ENCODE measurements at regions not wholly inside any gene's neighbourhood (a gene's known extent, or its start where the extent isn't known, plus 50 kb on each side); places are given as distances from the start of the nearest gene placed in this dataset.
"Not testable (repeated sequence)": the region's sequence is repeated elsewhere in the genome, so short reads cannot be mapped to it uniquely, and the experiment has no call there.

GRCh38 chr1:60692031-60692430, 390.3 kb upstream of the NFIA start:
- Histone ChIP-seq H3K27ac (ENCODE audit: low read depth, low read length) (no peak overlapping the region), H3K9me3 (ENCODE audit: control insufficient read depth, insufficient read depth, low read length) (peaks cover 5% of the 10 kb centered on the region), H3K4me3 (ENCODE audit: low read depth, low read length) (no peak overlapping the region), H3K4me1 (ENCODE audit: control insufficient read depth, insufficient read depth, low read length) (peaks cover 3% of the 10 kb centered on the region), H3K36me3 (ENCODE audit: control insufficient read depth, insufficient read depth, low read length) (no peaks in the 10 kb centered on the region), H3K27me3 (ENCODE audit: control insufficient read depth, insufficient read depth, low read length) (no peaks in the 10 kb centered on the region)
- no peak for DNase-seq (ENCODE audit: low read depth in 4 of 6, low spot score in 6 of 6)

DNA sequence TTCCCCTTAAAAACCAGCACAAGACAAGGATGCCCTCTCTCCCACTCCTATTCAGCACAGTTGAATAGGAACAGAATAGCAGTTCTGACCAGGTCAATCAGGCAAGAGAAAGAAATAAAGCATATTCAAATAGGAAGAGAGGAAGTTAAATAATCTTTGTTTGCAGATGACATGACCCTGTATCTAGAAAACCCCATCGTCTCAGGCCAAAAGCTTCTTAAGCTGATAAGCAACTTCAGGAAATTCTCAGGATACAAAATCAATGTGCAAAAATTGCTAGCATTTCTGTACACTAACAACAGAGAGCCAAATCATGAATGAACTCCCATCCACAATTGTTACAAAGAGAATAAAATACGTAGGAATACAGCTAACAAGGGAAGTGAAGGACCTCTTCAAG, 394.1 kb upstream of the NFIA start:
- H3K27me3 ChIP-seq (ENCODE audit: control insufficient read depth, insufficient read depth, low read length); H3K4me3 ChIP-seq (ENCODE audit: low read depth, low read length); H3K27ac ChIP-seq (ENCODE audit: low read depth, low read length); H3K9me3 ChIP-seq (ENCODE audit: control insufficient read depth, insufficient read depth, low read length); H3K4me1 ChIP-seq (ENCODE audit: control insufficient read depth, insufficient read depth, low read length); H3K36me3 ChIP-seq (ENCODE audit: control insufficient read depth, insufficient read depth, low read length); DNase-seq (ENCODE audit: low read depth in 4 of 6, low spot score in 6 of 6): not testable (repeated sequence)
- whole genome bisulfite sequencing (ENCODE audit: insufficient coverage), result no CpG with 5 or more reads among the region's 2 CpGs

- Histone ChIP-seq H3K9me3 (ENCODE audit: control insufficient read depth, insufficient read depth, low read length) (peaks cover 3% of the 10 kb centered on the region), H3K27ac (ENCODE audit: low read depth, low read length) (no peak overlapping the region), H3K4me1 (ENCODE audit: control insufficient read depth, insufficient read depth, low read length) (no peaks in the 10 kb centered on the region), H3K27me3 (ENCODE audit: control insufficient read depth, insufficient read depth, low read length) (no peaks in the 10 kb centered on the region), H3K4me3 (ENCODE audit: low read depth, low read length) (no peak overlapping the region), H3K36me3 (ENCODE audit: control insufficient read depth, insufficient read depth, low read length) (no peaks in the 10 kb centered on the region)
- DNase-seq (ENCODE audit: low read depth in 4 of 6, low spot score in 6 of 6), result no peak
- 91% methylated on average over 1 of the region's 2 CpGs for WGBS (ENCODE audit: insufficient coverage)
Measured at GRCh38 chr1:60681095-60681860, 401.1 kb upstream of the NFIA start.

GRCh38 chr1:60679524-60680375, 402.6 kb upstream of the NFIA start:
- H3K27ac ChIP-seq (ENCODE audit: low read depth, low read length), result no peak overlapping the region
- WGBS (ENCODE audit: insufficient coverage), result 44% methylated on average over 4 of the region's 7 CpGs
- no peaks in the 10 kb centered on the region for H3K4me1 ChIP-seq (ENCODE audit: control insufficient read depth, insufficient read depth, low read length)
- no peak overlapping the region for H3K4me3 ChIP-seq (ENCODE audit: low read depth, low read length)
- no peaks in the 10 kb centered on the region for H3K9me3 ChIP-seq (ENCODE audit: control insufficient read depth, insufficient read depth, low read length)
- H3K36me3 ChIP-seq (ENCODE audit: control insufficient read depth, insufficient read depth, low read length), result no peaks in the 10 kb centered on the region
- H3K27me3 ChIP-seq (ENCODE audit: control insufficient read depth, insufficient read depth, low read length), result no peaks in the 10 kb centered on the region
- peak in 1 of 6 donors; percentile 64 for DNase-seq (ENCODE audit: low read depth in 4 of 6, low spot score in 6 of 6)

GRCh38 chr1:60678802-60679201, 403.6 kb upstream of the NFIA start:
- Histone ChIP-seq H3K4me1 (ENCODE audit: control insufficient read depth, insufficient read depth, low read length) (no peaks in the 10 kb centered on the region), H3K36me3 (ENCODE audit: control insufficient read depth, insufficient read depth, low read length) (no peaks in the 10 kb centered on the region), H3K27me3 (ENCODE audit: control insufficient read depth, insufficient read depth, low read length) (no peaks in the 10 kb centered on the region), H3K9me3 (ENCODE audit: control insufficient read depth, insufficient read depth, low read length) (no peaks in the 10 kb centered on the region), H3K27ac (ENCODE audit: low read depth, low read length) (no peak overlapping the region), H3K4me3 (ENCODE audit: low read depth, low read length) (no peak overlapping the region)
- 100% methylated on average over 1 of the region's 2 CpGs for WGBS (ENCODE audit: insufficient coverage)
- DNase-seq (ENCODE audit: low read depth in 4 of 6, low spot score in 6 of 6), result no peak

DNA sequence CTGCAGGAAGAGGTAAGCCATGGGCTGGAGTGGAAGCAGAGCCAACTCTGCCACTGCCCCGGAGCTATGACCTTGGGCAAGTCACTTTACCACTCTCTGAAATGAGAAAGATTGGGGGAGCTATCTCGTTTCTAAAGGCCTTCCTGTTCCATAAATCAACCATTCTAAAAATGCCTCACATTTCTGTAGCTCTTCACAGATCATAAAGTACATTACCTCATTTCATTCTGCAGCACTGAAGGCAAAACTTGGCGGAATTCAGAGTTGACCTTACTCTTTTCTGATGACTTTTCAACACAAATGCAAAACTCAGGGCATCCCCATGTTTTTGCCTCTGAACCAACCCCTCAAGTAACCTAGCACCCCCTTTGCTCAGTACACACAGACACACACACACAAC, 404.0 kb upstream of the NFIA start:
- Histone ChIP-seq H3K9me3 (ENCODE audit: control insufficient read depth, insufficient read depth, low read length) (no peaks in the 10 kb centered on the region), H3K4me3 (ENCODE audit: low read depth, low read length) (no peak overlapping the region), H3K27ac (ENCODE audit: low read depth, low read length) (no peak overlapping the region), H3K4me1 (ENCODE audit: control insufficient read depth, insufficient read depth, low read length) (no peaks in the 10 kb centered on the region), H3K27me3 (ENCODE audit: control insufficient read depth, insufficient read depth, low read length) (no peaks in the 10 kb centered on the region), H3K36me3 (ENCODE audit: control insufficient read depth, insufficient read depth, low read length) (no peaks in the 10 kb centered on the region)
- DNase-seq (ENCODE audit: low read depth in 4 of 6, low spot score in 6 of 6), result no peak
- WGBS (ENCODE audit: insufficient coverage), result 75% methylated on average over 2 of the region's 3 CpGs

DNA sequence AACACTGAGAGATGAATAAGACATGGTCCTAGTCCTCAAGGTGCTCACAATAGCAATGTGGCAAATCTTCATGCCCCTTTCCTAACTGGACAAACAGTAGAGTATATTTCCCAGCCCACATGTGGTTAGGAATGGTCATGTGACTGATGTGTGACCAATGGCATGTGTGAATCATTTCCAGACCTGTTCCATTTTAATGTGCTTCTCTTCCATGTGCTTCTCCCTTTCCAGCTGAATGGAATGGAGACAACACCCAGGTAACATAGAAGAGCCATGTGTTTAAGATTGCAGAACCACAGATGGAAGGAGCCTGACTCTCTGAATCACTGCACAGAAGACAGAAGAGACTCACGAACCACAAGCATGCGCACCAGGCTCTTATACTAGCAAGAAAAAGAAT, 409.9 kb upstream of the NFIA start:
- no peak overlapping the region for H3K27ac ChIP-seq (ENCODE audit: low read depth, low read length)
- H3K4me3 ChIP-seq (ENCODE audit: low read depth, low read length), result no peak overlapping the region
- no CpG with 5 or more reads among the region's 2 CpGs for WGBS (ENCODE audit: insufficient coverage)
- H3K27me3 ChIP-seq (ENCODE audit: control insufficient read depth, insufficient read depth, low read length), result no peaks in the 10 kb centered on the region
- H3K36me3 ChIP-seq (ENCODE audit: control insufficient read depth, insufficient read depth, low read length), result no peaks in the 10 kb centered on the region
- H3K9me3 ChIP-seq (ENCODE audit: control insufficient read depth, insufficient read depth, low read length), result no peaks in the 10 kb centered on the region
- DNase-seq (ENCODE audit: low read depth in 4 of 6, low spot score in 6 of 6), result no peak
- H3K4me1 ChIP-seq (ENCODE audit: control insufficient read depth, insufficient read depth, low read length), result no peaks in the 10 kb centered on the region

- 100% methylated on average over 1 of the region's 4 CpGs for WGBS (ENCODE audit: insufficient coverage)
- DNase-seq (ENCODE audit: low read depth in 4 of 6, low spot score in 6 of 6), result peak in 1 of 6 donors; percentile 71
- H3K4me3 ChIP-seq (ENCODE audit: low read depth, low read length), result no peak overlapping the region
- no peaks in the 10 kb centered on the region for H3K36me3 ChIP-seq (ENCODE audit: control insufficient read depth, insufficient read depth, low read length)
- H3K27ac ChIP-seq (ENCODE audit: low read depth, low read length), result no peak overlapping the region
- H3K4me1 ChIP-seq (ENCODE audit: control insufficient read depth, insufficient read depth, low read length), result no peaks in the 10 kb centered on the region
- H3K9me3 ChIP-seq (ENCODE audit: control insufficient read depth, insufficient read depth, low read length), result no peaks in the 10 kb centered on the region
- no peaks in the 10 kb centered on the region for H3K27me3 ChIP-seq (ENCODE audit: control insufficient read depth, insufficient read depth, low read length)
Measured at GRCh38 chr1:60670302-60670701, 412.1 kb upstream of the NFIA start.

GRCh38 chr1:60668585-60668984, 413.8 kb upstream of the NFIA start:
- DNase-seq (ENCODE audit: low read depth in 4 of 6, low spot score in 6 of 6), result peak in 3 of 6 donors; percentile 15 to 54 (median 34)
- Histone ChIP-seq H3K36me3 (ENCODE audit: control insufficient read depth, insufficient read depth, low read length) (no peaks in the 10 kb centered on the region), H3K27me3 (ENCODE audit: control insufficient read depth, insufficient read depth, low read length) (no peaks in the 10 kb centered on the region), H3K4me1 (ENCODE audit: control insufficient read depth, insufficient read depth, low read length) (no peaks in the 10 kb centered on the region), H3K4me3 (ENCODE audit: low read depth, low read length) (no peak overlapping the region), H3K9me3 (ENCODE audit: control insufficient read depth, insufficient read depth, low read length) (no peaks in the 10 kb centered on the region), H3K27ac (ENCODE audit: low read depth, low read length) (no peak overlapping the region)
- 63% methylated on average over 3 of the region's 8 CpGs for WGBS (ENCODE audit: insufficient coverage)

DNA sequence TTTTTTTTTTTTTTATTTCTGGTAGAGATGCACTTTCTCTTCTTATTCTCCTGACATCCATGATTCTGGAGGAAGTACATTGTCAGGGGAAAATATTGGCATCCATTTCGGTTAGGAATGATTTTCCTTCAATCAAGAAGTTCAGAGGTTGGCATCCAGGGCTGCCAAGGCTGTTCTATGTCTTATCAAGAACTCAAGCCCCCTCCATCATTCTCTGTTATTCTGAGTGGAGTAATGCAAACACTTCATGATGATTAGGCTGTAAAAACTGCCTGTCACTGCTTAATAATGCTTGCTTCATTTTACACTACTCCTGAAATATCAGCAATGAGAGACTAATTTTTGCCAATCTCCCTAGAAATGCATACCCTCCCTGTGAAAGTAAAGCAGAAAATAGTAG, 417.1 kb upstream of the NFIA start:
- no peak overlapping the region for H3K4me3 ChIP-seq (ENCODE audit: low read depth, low read length)
- no peak overlapping the region for H3K27ac ChIP-seq (ENCODE audit: low read depth, low read length)
- H3K27me3 ChIP-seq (ENCODE audit: control insufficient read depth, insufficient read depth, low read length), result no peaks in the 10 kb centered on the region
- WGBS (ENCODE audit: insufficient coverage), result no CpG with 5 or more reads among the region's 1 CpG
- no peaks in the 10 kb centered on the region for H3K36me3 ChIP-seq (ENCODE audit: control insufficient read depth, insufficient read depth, low read length)
- peaks cover 3% of the 10 kb centered on the region for H3K4me1 ChIP-seq (ENCODE audit: control insufficient read depth, insufficient read depth, low read length)
- no peak for DNase-seq (ENCODE audit: low read depth in 4 of 6, low spot score in 6 of 6)
- no peaks in the 10 kb centered on the region for H3K9me3 ChIP-seq (ENCODE audit: control insufficient read depth, insufficient read depth, low read length)

Measured in spinal cord (tissue), 9 donors.